ENCODE measurements at regions not wholly inside any gene's neighbourhood (a gene's known extent, or its start where the extent isn't known, plus 50 kb on each side); places are given as distances from the start of the nearest gene placed in this dataset.
A peak's percentile ranks its signal among the peaks of the same experiment; 100 is the strongest.

DNA sequence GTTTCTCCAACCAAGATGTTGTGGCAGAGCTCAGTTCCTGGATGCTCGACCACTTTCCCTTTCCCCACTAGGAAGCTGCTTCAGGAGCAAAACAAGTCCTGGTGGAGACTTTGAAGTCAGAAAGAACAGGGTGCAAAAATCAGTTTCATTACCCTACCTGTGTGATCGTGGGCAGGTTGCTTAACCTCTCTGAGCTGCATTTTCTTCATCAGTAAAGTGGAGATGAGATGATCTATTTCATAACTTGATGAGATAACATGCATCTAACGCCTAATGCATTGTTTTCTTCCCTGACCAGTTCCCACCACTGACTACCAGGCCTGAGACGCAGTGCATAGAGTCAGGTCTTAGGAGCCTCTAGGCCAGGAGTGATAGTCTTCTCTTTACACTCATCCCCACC, 470.0 kb downstream of the SOX6 start:
- H4K5ac ChIP-seq (ENCODE audit: low read length): no peak overlapping the region
- no peak overlapping the region for H2BK120ac ChIP-seq (ENCODE audit: low read depth, low read length)
- H3K56ac ChIP-seq (ENCODE audit: low read length): no peak overlapping the region
- no peak overlapping the region for H2BK15ac ChIP-seq (replicated peaks; ENCODE audit: low read depth)
- H3K23ac ChIP-seq (ENCODE audit: low read length): no peak overlapping the region
- no CpG with 5 or more reads among the region's 4 CpGs for WGBS (ENCODE audit: extremely low coverage, insufficient coverage, low lambda C conversion rate)
- H3K4me2 ChIP-seq (ENCODE audit: low read length): no peak overlapping the region
- H3K9ac ChIP-seq (ENCODE audit: low read length): no peak overlapping the region
- no peaks in the 10 kb centered on the region for H3K79me2 ChIP-seq (ENCODE audit: control insufficient read depth, insufficient read depth, low read length)
- H3K36me3 ChIP-seq (ENCODE audit: control insufficient read depth, insufficient read depth, low read length): no peaks in the 10 kb centered on the region
- H3K4me3 ChIP-seq (ENCODE audit: low read length): no peak overlapping the region
- no peak for DNase-seq
- H3K18ac ChIP-seq (ENCODE audit: low read length): no peak overlapping the region
- no peak overlapping the region for H2AK5ac ChIP-seq (ENCODE audit: low read length)
- H3K27ac ChIP-seq (ENCODE audit: low read depth, low read length): no peak overlapping the region
- H3K4me1 ChIP-seq (ENCODE audit: control insufficient read depth, low read depth, low read length): no peaks in the 10 kb centered on the region
- H2BK5ac ChIP-seq (ENCODE audit: low read length): no peak overlapping the region
- no peaks in the 10 kb centered on the region for H3K79me1 ChIP-seq (ENCODE audit: low read length)
- H4K8ac ChIP-seq (ENCODE audit: low read depth, low read length): no peak overlapping the region
- H3K4ac ChIP-seq (ENCODE audit: low read depth, low read length): no peak overlapping the region
- no peaks in the 10 kb centered on the region for H3K27me3 ChIP-seq (ENCODE audit: insufficient read depth, low read length, poor library complexity)

GRCh38 chr11:15886866-15887265, 469.5 kb downstream of the SOX6 start:
- H2BK120ac ChIP-seq (ENCODE audit: low read depth, low read length): no peak overlapping the region
- H3K9ac ChIP-seq (ENCODE audit: low read length): no peak overlapping the region
- no peaks in the 10 kb centered on the region for H3K79me1 ChIP-seq (ENCODE audit: low read length)
- H3K56ac ChIP-seq (ENCODE audit: low read length): no peak overlapping the region
- no peaks in the 10 kb centered on the region for H3K79me2 ChIP-seq (ENCODE audit: control insufficient read depth, insufficient read depth, low read length)
- H2BK5ac ChIP-seq (ENCODE audit: low read length): no peak overlapping the region
- no peak overlapping the region for H4K5ac ChIP-seq (ENCODE audit: low read length)
- H3K36me3 ChIP-seq (ENCODE audit: control insufficient read depth, insufficient read depth, low read length): no peaks in the 10 kb centered on the region
- H3K4me1 ChIP-seq (ENCODE audit: control insufficient read depth, low read depth, low read length): no peaks in the 10 kb centered on the region
- WGBS (ENCODE audit: extremely low coverage, insufficient coverage, low lambda C conversion rate): no CpG with 5 or more reads among the region's 5 CpGs
- H3K27ac ChIP-seq (ENCODE audit: low read depth, low read length): no peak overlapping the region
- H3K23ac ChIP-seq (ENCODE audit: low read length): no peak overlapping the region
- no peak overlapping the region for H2BK15ac ChIP-seq (replicated peaks; ENCODE audit: low read depth)
- no peaks in the 10 kb centered on the region for H3K27me3 ChIP-seq (ENCODE audit: insufficient read depth, low read length, poor library complexity)
- H3K4me3 ChIP-seq (ENCODE audit: low read length): no peak overlapping the region
- H4K8ac ChIP-seq (ENCODE audit: low read depth, low read length): no peak overlapping the region
- no peak overlapping the region for H3K18ac ChIP-seq (ENCODE audit: low read length)
- DNase-seq: no peak
- H2AK5ac ChIP-seq (ENCODE audit: low read length): no peak overlapping the region
- no peak overlapping the region for H3K4ac ChIP-seq (ENCODE audit: low read depth, low read length)
- no peak overlapping the region for H3K4me2 ChIP-seq (ENCODE audit: low read length)

DNA sequence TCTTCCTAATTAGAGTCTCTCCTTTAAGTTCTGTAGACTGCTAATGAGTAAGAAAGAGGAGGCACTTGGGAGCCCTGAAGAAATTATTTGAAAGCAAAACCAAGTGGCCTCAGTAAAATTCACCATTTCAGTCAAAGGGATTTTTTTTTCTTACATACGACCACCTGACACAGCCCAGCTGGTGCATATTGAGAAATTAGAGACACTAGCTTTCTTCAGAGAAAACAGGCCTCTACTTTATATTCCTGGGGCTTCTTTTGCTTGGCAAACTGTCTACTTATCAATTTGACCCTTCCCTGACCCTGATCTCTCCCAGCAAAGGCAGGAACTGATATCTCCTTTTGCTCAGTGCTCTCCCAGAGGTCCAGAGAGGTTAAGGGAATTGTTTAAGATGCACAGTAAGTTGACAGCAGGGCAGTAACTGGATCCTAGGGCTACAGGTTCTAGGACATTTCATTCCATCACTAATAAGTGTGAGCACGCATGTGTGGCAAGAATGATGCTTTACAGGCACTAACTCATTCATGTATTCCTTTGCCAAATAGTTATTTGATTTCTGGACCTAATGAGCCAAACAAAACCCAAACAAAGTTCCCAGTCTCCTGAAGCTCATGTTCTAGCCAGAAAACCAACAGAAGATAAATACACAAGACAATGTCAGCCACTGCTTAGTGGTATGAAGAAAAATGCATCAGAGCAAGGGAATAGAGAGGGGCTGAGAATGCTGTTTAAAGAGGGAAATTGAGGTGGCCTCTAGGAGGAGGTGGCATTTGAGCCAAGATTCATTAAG, 467.6 kb downstream of the SOX6 start:
- no peak overlapping the region for H3K23ac ChIP-seq (ENCODE audit: low read length)
- H4K8ac ChIP-seq (ENCODE audit: low read depth, low read length): no peak overlapping the region
- DNase-seq: no peak
- H4K5ac ChIP-seq (ENCODE audit: low read length): no peak overlapping the region
- no peak overlapping the region for H2BK120ac ChIP-seq (ENCODE audit: low read depth, low read length)
- no peak overlapping the region for H2BK15ac ChIP-seq (replicated peaks; ENCODE audit: low read depth)
- WGBS (ENCODE audit: extremely low coverage, insufficient coverage, low lambda C conversion rate): no CpG with 5 or more reads among the region's 2 CpGs
- no peak overlapping the region for H3K4me3 ChIP-seq (ENCODE audit: low read length)
- H3K4me2 ChIP-seq (ENCODE audit: low read length): no peak overlapping the region
- H3K56ac ChIP-seq (ENCODE audit: low read length): no peak overlapping the region
- H3K27ac ChIP-seq (ENCODE audit: low read depth, low read length): no peak overlapping the region
- H3K79me2 ChIP-seq (ENCODE audit: control insufficient read depth, insufficient read depth, low read length): no peaks in the 10 kb centered on the region
- no peak overlapping the region for H3K18ac ChIP-seq (ENCODE audit: low read length)
- no peak overlapping the region for H2BK5ac ChIP-seq (ENCODE audit: low read length)
- H3K27me3 ChIP-seq (ENCODE audit: insufficient read depth, low read length, poor library complexity): no peaks in the 10 kb centered on the region
- no peak overlapping the region for H3K4ac ChIP-seq (ENCODE audit: low read depth, low read length)
- no peak overlapping the region for H3K9ac ChIP-seq (ENCODE audit: low read length)
- no peaks in the 10 kb centered on the region for H3K79me1 ChIP-seq (ENCODE audit: low read length)
- no peak overlapping the region for H2AK5ac ChIP-seq (ENCODE audit: low read length)
- H3K4me1 ChIP-seq (ENCODE audit: control insufficient read depth, low read depth, low read length): no peaks in the 10 kb centered on the region
- no peaks in the 10 kb centered on the region for H3K36me3 ChIP-seq (ENCODE audit: control insufficient read depth, insufficient read depth, low read length)

- H2BK5ac ChIP-seq (ENCODE audit: low read length): no peak overlapping the region
- no peak overlapping the region for H3K23ac ChIP-seq (ENCODE audit: low read length)
- no peak overlapping the region for H3K4me3 ChIP-seq (ENCODE audit: low read length)
- no peaks in the 10 kb centered on the region for H3K27me3 ChIP-seq (ENCODE audit: insufficient read depth, low read length, poor library complexity)
- no peak overlapping the region for H3K4ac ChIP-seq (ENCODE audit: low read depth, low read length)
- H3K4me1 ChIP-seq (ENCODE audit: control insufficient read depth, low read depth, low read length): no peaks in the 10 kb centered on the region
- H4K8ac ChIP-seq (ENCODE audit: low read depth, low read length): no peak overlapping the region
- no peak overlapping the region for H3K4me2 ChIP-seq (ENCODE audit: low read length)
- H3K79me1 ChIP-seq (ENCODE audit: low read length): no peaks in the 10 kb centered on the region
- no peak overlapping the region for H3K18ac ChIP-seq (ENCODE audit: low read length)
- H3K79me2 ChIP-seq (ENCODE audit: control insufficient read depth, insufficient read depth, low read length): no peaks in the 10 kb centered on the region
- H2BK15ac ChIP-seq (replicated peaks; ENCODE audit: low read depth): no peak overlapping the region
- H2AK5ac ChIP-seq (ENCODE audit: low read length): no peak overlapping the region
- H4K5ac ChIP-seq (ENCODE audit: low read length): no peak overlapping the region
- H3K27ac ChIP-seq (ENCODE audit: low read depth, low read length): no peak overlapping the region
- no peak overlapping the region for H2BK120ac ChIP-seq (ENCODE audit: low read depth, low read length)
- no peak overlapping the region for H3K56ac ChIP-seq (ENCODE audit: low read length)
- H3K36me3 ChIP-seq (ENCODE audit: control insufficient read depth, insufficient read depth, low read length): no peaks in the 10 kb centered on the region
- no peak overlapping the region for H3K9ac ChIP-seq (ENCODE audit: low read length)
- WGBS (ENCODE audit: extremely low coverage, insufficient coverage, low lambda C conversion rate): no CpG with 5 or more reads among the region's 2 CpGs
- DNase-seq: no peak
Observed at GRCh38 chr11:15889363-15890030, 466.8 kb downstream of the SOX6 start.

DNA sequence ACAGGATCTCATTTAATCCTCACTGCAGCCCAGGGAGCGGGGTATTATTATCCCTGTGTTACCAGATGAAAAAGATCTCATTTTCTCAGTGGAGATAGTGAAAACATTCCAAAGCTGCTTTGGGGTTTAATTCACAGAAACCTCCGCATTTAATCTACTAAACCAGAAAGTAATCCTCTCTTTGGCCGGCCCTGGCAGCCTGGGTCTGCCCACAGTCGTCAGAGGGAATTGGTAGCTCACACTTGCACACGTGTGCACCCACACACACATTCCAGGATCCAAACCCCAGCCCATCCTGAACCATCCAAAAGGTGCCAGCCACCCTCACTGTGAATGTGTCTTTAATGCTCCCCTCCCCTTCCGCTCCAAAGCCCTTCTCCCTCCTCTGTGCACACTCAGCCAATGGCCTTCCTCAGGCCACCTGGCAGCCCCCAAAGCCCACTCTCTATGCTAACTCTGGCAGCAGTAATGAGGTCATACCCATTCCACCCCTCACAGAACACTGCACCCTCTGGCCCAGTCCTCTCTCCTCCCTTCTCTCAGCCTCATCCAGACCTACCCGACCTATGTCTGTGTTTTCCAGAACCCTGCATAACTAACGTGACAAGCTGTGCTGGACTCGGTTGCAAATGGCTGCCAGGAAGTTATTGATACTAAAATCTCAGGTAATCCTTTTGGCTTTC, 466.2 kb downstream of the SOX6 start:
- Histone ChIP-seq H2BK5ac (ENCODE audit: low read length) (no peak overlapping the region), H3K23ac (ENCODE audit: low read length) (no peak overlapping the region), H3K79me1 (ENCODE audit: low read length) (no peaks in the 10 kb centered on the region), H3K27me3 (ENCODE audit: insufficient read depth, low read length, poor library complexity) (no peaks in the 10 kb centered on the region), H2AK5ac (ENCODE audit: low read length) (no peak overlapping the region), H3K18ac (ENCODE audit: low read length) (no peak overlapping the region), H3K4me3 (ENCODE audit: low read length) (no peak overlapping the region), H4K8ac (ENCODE audit: low read depth, low read length) (no peak overlapping the region), H3K56ac (ENCODE audit: low read length) (peak overlapping the region; percentile 36), H2BK15ac (replicated peaks; ENCODE audit: low read depth) (no peak overlapping the region), H3K36me3 (ENCODE audit: control insufficient read depth, insufficient read depth, low read length) (no peaks in the 10 kb centered on the region), H2BK120ac (ENCODE audit: low read depth, low read length) (no peak overlapping the region), H3K27ac (ENCODE audit: low read depth, low read length) (no peak overlapping the region), H4K5ac (ENCODE audit: low read length) (no peak overlapping the region), H3K4me2 (ENCODE audit: low read length) (no peak overlapping the region), H3K4me1 (ENCODE audit: control insufficient read depth, low read depth, low read length) (no peaks in the 10 kb centered on the region), H3K79me2 (ENCODE audit: control insufficient read depth, insufficient read depth, low read length) (no peaks in the 10 kb centered on the region), H3K9ac (ENCODE audit: low read length) (no peak overlapping the region), H3K4ac (ENCODE audit: low read depth, low read length) (no peak overlapping the region)
- no peak for DNase-seq
- no CpG with 5 or more reads among the region's 9 CpGs for WGBS (ENCODE audit: extremely low coverage, insufficient coverage, low lambda C conversion rate)
